HG03139 (cell line): ENCODE measurements at regions not wholly inside any gene's neighbourhood (a gene's known extent, or its start where the extent isn't known, plus 50 kb on each side); places are given as distances from the start of the nearest gene placed in this dataset.

ENCODE experiments used
- ATAC-seq: cut with Tn5 transposase; IDR thresholded peaks from one replicate; pipeline ENCODE4 v1.9.1; 2021; ENCODE audit not compliant: unreplicated experiment

- no peak for ATAC-seq
Observed at GRCh38 chr2:74036010-74036409, 51.3 kb downstream of the TET3 start.

GRCh38 chr2:74036450-74037195, 51.9 kb downstream of the TET3 start:
- ATAC-seq = no peak

GRCh38 chr2:74037379-74037860, 52.7 kb downstream of the TET3 start:
- ATAC-seq = peak; percentile 51

- no peak for ATAC-seq
Observed at GRCh38 chr2:74039611-74040010, 54.9 kb downstream of the TET3 start.

GRCh38 chr2:74041182-74041581, 56.5 kb downstream of the TET3 start:
- ATAC-seq = no peak

- no peak for ATAC-seq
Observed at GRCh38 chr2:74041726-74042125, 57.0 kb downstream of the TET3 start.

GRCh38 chr2:74042606-74043005, 57.9 kb downstream of the TET3 start:
- no peak for ATAC-seq

GRCh38 chr2:74043345-74044329, 58.9 kb downstream of the TET3 start:
- ATAC-seq = no peak

GRCh38 chr2:74044999-74045398, 60.3 kb downstream of the TET3 start:
- no peak for ATAC-seq

- ATAC-seq = no peak
Observed at GRCh38 chr2:74045454-74045853, 60.7 kb downstream of the TET3 start.

GRCh38 chr2:74046441-74046840, 61.7 kb downstream of the TET3 start:
- ATAC-seq = no peak

GRCh38 chr2:74047152-74047551, 62.4 kb downstream of the TET3 start:
- ATAC-seq = no peak

- ATAC-seq = no peak
Observed at GRCh38 chr2:74048147-74048546, 63.4 kb downstream of the TET3 start.

GRCh38 chr2:74048843-74049519, 64.3 kb downstream of the TET3 start:
- ATAC-seq = no peak

GRCh38 chr2:74050151-74050550, 65.4 kb downstream of the TET3 start:
- ATAC-seq = no peak

GRCh38 chr2:74051504-74051903, 66.8 kb downstream of the TET3 start:
- no peak for ATAC-seq

- no peak for ATAC-seq
Observed at GRCh38 chr2:74052732-74053710, 68.3 kb downstream of the TET3 start.

- no peak for ATAC-seq
Observed at GRCh38 chr2:74053959-74054715, 69.4 kb downstream of the TET3 start.

- no peak for ATAC-seq
Observed at GRCh38 chr2:74059137-74059775, 74.5 kb downstream of the TET3 start.
